T-helper 17 cell (primary cell): ENCODE measurements at regions not wholly inside any gene's neighbourhood (a gene's known extent, or its start where the extent isn't known, plus 50 kb on each side); places are given as distances from the start of the nearest gene placed in this dataset.

Source experiments
- ATAC-seq: fragments of 150-1000 bp; cut with Tn5 transposase; 2 replicates; pipeline ENCODE4 v1.10.0; 2021; ENCODE audit warnings: mild to moderate bottlenecking, moderate library complexity
- DNase-seq, 3 donors: peaks; one replicate each; pipeline versions ENCODE4 v3.0.0 to v3.0.0-alpha.2; 2020 to 2021
- H3K9me3 ChIP-seq: one replicate; pipeline ENCODE4 v1.7.0; 2013; ENCODE audit warnings: low read length, mild to moderate bottlenecking; ENCODE audit not compliant: control insufficient read depth, poor library complexity, severe bottlenecking
- H3K27ac Mint-ChIP-seq: one replicate; pipeline ENCODE4 v1.8.0; 2022; ENCODE audit warnings: mild to moderate bottlenecking, moderate library complexity, mixed read lengths
- H3K27me3 Mint-ChIP-seq: one replicate; pipeline ENCODE4 v1.8.0; 2022; ENCODE audit warnings: mixed read lengths
- H3K36me3 Mint-ChIP-seq: one replicate; pipeline ENCODE4 v1.8.0; 2022; ENCODE audit warnings: low read depth, mixed read lengths
- H3K4me1 Mint-ChIP-seq: one replicate; pipeline ENCODE4 v1.8.0; 2022; ENCODE audit warnings: mild to moderate bottlenecking, mixed read lengths
- H3K4me3 Mint-ChIP-seq: one replicate; pipeline ENCODE4 v1.8.0; 2022; ENCODE audit warnings: mild to moderate bottlenecking, moderate library complexity, mixed read lengths

GRCh38 chr11:28619846-28620540 is 511.8 kb downstream of the METTL15 start:
- H3K9me3 ChIP-seq: no peaks in the 10 kb centered on the region
- H3K27me3 Mint-ChIP-seq: no peaks in the 10 kb centered on the region
- DNase-seq (no peak), ATAC-seq (no peak)
- no peaks in the 10 kb centered on the region for H3K36me3 Mint-ChIP-seq
- no peak overlapping the region for H3K4me3 Mint-ChIP-seq
- no peak overlapping the region for H3K27ac Mint-ChIP-seq
- H3K4me1 Mint-ChIP-seq: no peaks in the 10 kb centered on the region

- DNase-seq (no peak), ATAC-seq (no peak)
- Mint-ChIP-seq H3K4me1 (no peaks in the 10 kb centered on the region), H3K4me3 (no peak overlapping the region), H3K27me3 (no peaks in the 10 kb centered on the region), H3K36me3 (no peaks in the 10 kb centered on the region), H3K27ac (no peak overlapping the region)
- H3K9me3 ChIP-seq: peaks cover 2% of the 10 kb centered on the region
Measured at GRCh38 chr11:28618416-28618815, 510.2 kb downstream of the METTL15 start.

GRCh38 chr11:28616160-28616965 is 508.2 kb downstream of the METTL15 start:
- H3K27me3 Mint-ChIP-seq: no peaks in the 10 kb centered on the region
- H3K36me3 Mint-ChIP-seq: no peaks in the 10 kb centered on the region
- H3K27ac Mint-ChIP-seq: no peak overlapping the region
- ATAC-seq: no peak
- no peak overlapping the region for H3K4me3 Mint-ChIP-seq
- peaks cover 2% of the 10 kb centered on the region for H3K9me3 ChIP-seq
- DNase-seq: no peak
- no peaks in the 10 kb centered on the region for H3K4me1 Mint-ChIP-seq

- DNase-seq: no peak
- no peak for ATAC-seq
- H3K36me3 Mint-ChIP-seq: no peaks in the 10 kb centered on the region
- H3K27ac Mint-ChIP-seq: no peak overlapping the region
- H3K4me1 Mint-ChIP-seq: no peaks in the 10 kb centered on the region
- H3K27me3 Mint-ChIP-seq: no peaks in the 10 kb centered on the region
- peaks cover 2% of the 10 kb centered on the region for H3K9me3 ChIP-seq
- no peak overlapping the region for H3K4me3 Mint-ChIP-seq
Measured at GRCh38 chr11:28615542-28615941, 507.4 kb downstream of the METTL15 start.

- Mint-ChIP-seq H3K4me3 (no peak overlapping the region), H3K4me1 (no peaks in the 10 kb centered on the region)
- ATAC-seq: no peak
Measured at GRCh38 chr11:28606930-28607329, 498.7 kb downstream of the METTL15 start.

GRCh38 chr11:28599656-28600055 is 491.5 kb downstream of the METTL15 start:
- H3K9me3 ChIP-seq: no peaks in the 10 kb centered on the region
- Mint-ChIP-seq H3K36me3 (no peaks in the 10 kb centered on the region), H3K27me3 (no peaks in the 10 kb centered on the region), H3K4me3 (no peak overlapping the region), H3K27ac (no peak overlapping the region), H3K4me1 (no peaks in the 10 kb centered on the region)
- ATAC-seq (no peak), DNase-seq (no peak)

More at GRCh38 chr11:28606930-28607329, 498.7 kb downstream of the METTL15 start:
- no peaks in the 10 kb centered on the region for H3K27me3 Mint-ChIP-seq
- no peaks in the 10 kb centered on the region for H3K9me3 ChIP-seq
- no peak for DNase-seq
- no peak overlapping the region for H3K27ac Mint-ChIP-seq
- H3K36me3 Mint-ChIP-seq: no peaks in the 10 kb centered on the region

- no peaks in the 10 kb centered on the region for H3K27me3 Mint-ChIP-seq
- no peak for ATAC-seq
- DNase-seq: no peak
- no peak overlapping the region for H3K27ac Mint-ChIP-seq
- no peaks in the 10 kb centered on the region for H3K9me3 ChIP-seq
- H3K36me3 Mint-ChIP-seq: no peaks in the 10 kb centered on the region
- H3K4me1 Mint-ChIP-seq: no peaks in the 10 kb centered on the region
- H3K4me3 Mint-ChIP-seq: no peak overlapping the region
Measured at GRCh38 chr11:28598531-28598930, 490.3 kb downstream of the METTL15 start.

GRCh38 chr11:28596816-28597215 is 488.6 kb downstream of the METTL15 start:
- no peaks in the 10 kb centered on the region for H3K4me1 Mint-ChIP-seq
- H3K27me3 Mint-ChIP-seq: no peaks in the 10 kb centered on the region
- no peak overlapping the region for H3K27ac Mint-ChIP-seq
- DNase-seq (no peak), ATAC-seq (no peak)
- H3K4me3 Mint-ChIP-seq: no peak overlapping the region
- H3K9me3 ChIP-seq: no peaks in the 10 kb centered on the region
- no peaks in the 10 kb centered on the region for H3K36me3 Mint-ChIP-seq

GRCh38 chr11:28592141-28592540 is 484.0 kb downstream of the METTL15 start:
- no peak for DNase-seq
- H3K36me3 Mint-ChIP-seq: no peaks in the 10 kb centered on the region
- H3K4me1 Mint-ChIP-seq: no peaks in the 10 kb centered on the region
- H3K27ac Mint-ChIP-seq: no peak overlapping the region
- no peaks in the 10 kb centered on the region for H3K27me3 Mint-ChIP-seq
- peaks cover 3% of the 10 kb centered on the region for H3K9me3 ChIP-seq
- H3K4me3 Mint-ChIP-seq: no peak overlapping the region
- no peak for ATAC-seq

- no peaks in the 10 kb centered on the region for H3K9me3 ChIP-seq
- Mint-ChIP-seq H3K4me1 (no peaks in the 10 kb centered on the region), H3K36me3 (no peaks in the 10 kb centered on the region), H3K27ac (no peak overlapping the region), H3K4me3 (no peak overlapping the region), H3K27me3 (no peaks in the 10 kb centered on the region)
- no peak for DNase-seq
- no peak for ATAC-seq
Measured at GRCh38 chr11:28584992-28585391, 476.8 kb downstream of the METTL15 start.

GRCh38 chr11:28582506-28582905 is 474.3 kb downstream of the METTL15 start:
- Mint-ChIP-seq H3K4me3 (no peak overlapping the region), H3K27me3 (no peaks in the 10 kb centered on the region), H3K36me3 (no peaks in the 10 kb centered on the region), H3K27ac (no peak overlapping the region), H3K4me1 (no peaks in the 10 kb centered on the region)
- no peaks in the 10 kb centered on the region for H3K9me3 ChIP-seq
- ATAC-seq: no peak
- DNase-seq: no peak

- DNase-seq (no peak), ATAC-seq (no peak)
- no peak overlapping the region for H3K27ac Mint-ChIP-seq
- H3K27me3 Mint-ChIP-seq: no peaks in the 10 kb centered on the region
- H3K9me3 ChIP-seq: no peaks in the 10 kb centered on the region
- H3K4me1 Mint-ChIP-seq: no peaks in the 10 kb centered on the region
- no peak overlapping the region for H3K4me3 Mint-ChIP-seq
- H3K36me3 Mint-ChIP-seq: no peaks in the 10 kb centered on the region
Measured at GRCh38 chr11:28581286-28582242, 473.4 kb downstream of the METTL15 start.

- no peaks in the 10 kb centered on the region for H3K36me3 Mint-ChIP-seq
- no peaks in the 10 kb centered on the region for H3K4me1 Mint-ChIP-seq
Measured at GRCh38 chr11:28571371-28571770, 463.2 kb downstream of the METTL15 start.

More at GRCh38 chr11:28571371-28571770, 463.2 kb downstream of the METTL15 start:
- Mint-ChIP-seq H3K4me3 (no peak overlapping the region), H3K27ac (no peak overlapping the region), H3K27me3 (no peaks in the 10 kb centered on the region)
- H3K9me3 ChIP-seq: no peaks in the 10 kb centered on the region
- ATAC-seq (no peak), DNase-seq (no peak)
